VCaP (cell line): ENCODE measurements at regions not wholly inside any gene's neighbourhood (a gene's known extent, or its start where the extent isn't known, plus 50 kb on each side); places are given as distances from the start of the nearest gene placed in this dataset.

Experiments used
- H3K27ac ChIP-seq: fragments of 450-650 bp; 2 replicates; pipeline ENCODE4 v1.5.1; 2017
- TF ChIP-seq, protein P1 (sequence below): fragments of 450-650 bp; conservative IDR thresholded peaks from 2 replicates; pipeline ENCODE4 v1.5.1; 2017; ENCODE audit warnings: mild to moderate bottlenecking, moderate library complexity

DNA sequence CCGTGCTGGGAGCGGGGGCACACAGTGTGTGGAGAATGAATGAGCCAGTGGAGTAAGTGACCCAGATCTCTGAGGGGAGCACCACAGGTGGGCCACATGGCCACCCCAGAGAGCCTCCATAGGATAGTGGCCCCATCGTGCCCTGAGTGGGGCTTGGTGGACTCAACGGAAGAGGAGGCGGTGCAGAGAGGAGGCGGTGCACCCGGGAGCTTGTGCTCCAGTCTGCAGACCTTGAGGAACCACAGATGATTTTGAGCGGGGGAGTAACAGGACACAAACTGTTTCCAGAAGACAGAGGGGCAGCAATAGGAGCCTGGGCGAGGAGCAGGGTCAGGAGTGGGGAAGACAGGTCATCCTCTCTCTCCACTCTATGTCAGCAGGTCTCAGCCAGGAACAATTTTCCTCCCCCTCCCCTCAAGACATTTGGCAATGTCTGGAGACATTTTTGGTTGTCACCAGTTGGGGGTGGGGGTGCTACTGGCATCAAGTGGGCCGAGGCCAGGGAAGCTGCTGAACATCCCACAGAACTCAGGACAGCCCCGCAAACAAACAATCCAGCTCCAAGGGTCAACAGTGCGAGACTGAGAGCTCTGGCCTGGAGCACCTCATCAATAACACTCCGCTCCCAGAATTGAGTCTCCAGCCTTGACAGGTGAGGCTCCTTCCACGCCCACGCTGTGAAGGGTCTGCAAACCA is 182.2 kb downstream of the USP12 start:
- TF ChIP-seq, protein P1, sequence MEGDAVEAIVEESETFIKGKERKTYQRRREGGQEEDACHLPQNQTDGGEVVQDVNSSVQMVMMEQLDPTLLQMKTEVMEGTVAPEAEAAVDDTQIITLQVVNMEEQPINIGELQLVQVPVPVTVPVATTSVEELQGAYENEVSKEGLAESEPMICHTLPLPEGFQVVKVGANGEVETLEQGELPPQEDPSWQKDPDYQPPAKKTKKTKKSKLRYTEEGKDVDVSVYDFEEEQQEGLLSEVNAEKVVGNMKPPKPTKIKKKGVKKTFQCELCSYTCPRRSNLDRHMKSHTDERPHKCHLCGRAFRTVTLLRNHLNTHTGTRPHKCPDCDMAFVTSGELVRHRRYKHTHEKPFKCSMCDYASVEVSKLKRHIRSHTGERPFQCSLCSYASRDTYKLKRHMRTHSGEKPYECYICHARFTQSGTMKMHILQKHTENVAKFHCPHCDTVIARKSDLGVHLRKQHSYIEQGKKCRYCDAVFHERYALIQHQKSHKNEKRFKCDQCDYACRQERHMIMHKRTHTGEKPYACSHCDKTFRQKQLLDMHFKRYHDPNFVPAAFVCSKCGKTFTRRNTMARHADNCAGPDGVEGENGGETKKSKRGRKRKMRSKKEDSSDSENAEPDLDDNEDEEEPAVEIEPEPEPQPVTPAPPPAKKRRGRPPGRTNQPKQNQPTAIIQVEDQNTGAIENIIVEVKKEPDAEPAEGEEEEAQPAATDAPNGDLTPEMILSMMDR = no peak
- H3K27ac ChIP-seq = no peak overlapping the region

DNA sequence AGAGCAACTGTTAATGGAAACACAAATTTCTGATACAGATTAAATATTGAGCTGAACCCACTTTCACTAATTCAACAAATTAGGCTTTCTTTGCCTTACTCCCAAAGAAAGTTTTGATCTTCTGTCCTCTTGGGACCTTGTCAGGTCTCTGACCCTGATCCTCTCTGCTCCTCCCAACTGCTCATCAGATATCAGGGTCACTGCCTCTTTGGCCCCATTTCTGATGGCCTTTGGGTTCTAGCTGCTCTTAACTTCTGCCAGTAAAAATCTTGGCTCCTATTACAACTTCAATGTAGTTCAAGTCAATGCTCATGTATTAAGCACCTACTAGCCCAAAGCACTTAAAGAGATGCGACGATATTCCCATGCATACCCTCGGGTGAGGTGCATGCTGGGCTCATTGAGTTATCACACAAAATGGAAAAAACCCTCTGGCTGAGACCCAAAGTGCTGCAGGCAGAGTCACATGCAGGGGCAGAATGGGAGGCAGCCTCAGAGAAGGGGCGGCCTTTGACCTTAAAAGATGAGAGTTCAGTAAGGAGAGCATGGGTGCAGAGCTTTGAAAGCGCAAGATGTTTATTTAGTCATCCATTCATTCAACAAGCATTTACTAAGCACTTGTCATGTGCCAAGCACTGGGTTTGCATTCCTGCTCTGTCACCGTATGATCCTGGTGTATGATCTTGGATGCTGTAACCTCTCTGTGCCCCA is 183.4 kb downstream of the USP12 start:
- TF ChIP-seq, protein P1 = no peak
- H3K27ac ChIP-seq = no peak overlapping the region

DNA sequence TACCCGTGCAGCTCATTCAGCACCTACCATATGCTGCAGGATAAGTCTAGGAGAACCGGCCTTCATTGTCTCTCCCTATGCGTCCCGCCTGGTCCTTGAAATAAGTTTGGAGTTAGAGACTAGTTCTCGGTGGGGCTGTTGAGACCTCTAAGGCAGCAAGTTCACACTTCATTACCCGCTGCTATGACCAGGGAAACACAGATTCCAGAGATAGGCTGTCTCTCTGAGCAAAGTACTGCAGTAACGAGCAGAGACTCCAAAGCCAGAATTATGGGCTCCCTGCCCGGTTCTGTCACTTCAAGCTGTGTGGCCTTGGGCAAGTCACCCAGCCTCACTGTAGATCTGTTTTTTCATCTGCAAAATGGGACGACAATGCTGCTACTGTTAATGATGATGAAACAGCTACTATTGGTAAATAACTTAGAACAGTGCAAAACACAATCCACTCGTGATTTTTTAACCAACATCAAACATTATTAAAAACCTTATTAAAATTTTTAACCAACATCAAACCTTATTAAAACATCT is 184.1 kb downstream of the USP12 start:
- H3K27ac ChIP-seq = no peak overlapping the region
- TF ChIP-seq, protein P1 = no peak

DNA sequence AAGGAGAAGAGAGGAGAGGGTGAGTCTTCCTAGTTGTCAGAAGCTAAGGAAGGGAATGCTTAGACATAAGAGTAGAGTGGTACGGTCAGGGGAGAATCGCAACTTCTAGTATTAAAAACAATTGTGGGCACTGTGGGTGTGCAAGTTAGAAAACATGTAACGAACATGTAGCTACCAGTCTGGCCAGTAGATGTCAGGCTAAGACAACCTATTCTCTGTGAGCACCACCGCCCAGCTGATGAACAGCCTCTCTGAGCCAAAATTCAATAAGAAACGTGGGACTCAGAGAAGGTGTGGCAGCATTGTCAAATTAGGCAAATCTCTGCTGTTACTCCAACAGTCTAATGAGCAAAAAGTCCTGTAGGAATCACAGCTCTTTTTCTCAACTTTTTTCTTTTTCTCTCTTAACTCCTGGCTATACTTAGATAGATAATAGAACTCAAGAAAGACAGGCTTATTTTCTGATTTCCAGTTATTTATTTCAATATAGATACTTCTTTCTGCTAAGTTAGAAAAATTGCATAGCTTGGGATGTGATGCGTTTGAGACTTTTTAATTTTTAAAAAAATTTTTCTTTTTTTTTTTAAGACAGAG is 186.2 kb downstream of the USP12 start:
- TF ChIP-seq, protein P1 = peak; percentile 73
- H3K27ac ChIP-seq = no peak overlapping the region

DNA sequence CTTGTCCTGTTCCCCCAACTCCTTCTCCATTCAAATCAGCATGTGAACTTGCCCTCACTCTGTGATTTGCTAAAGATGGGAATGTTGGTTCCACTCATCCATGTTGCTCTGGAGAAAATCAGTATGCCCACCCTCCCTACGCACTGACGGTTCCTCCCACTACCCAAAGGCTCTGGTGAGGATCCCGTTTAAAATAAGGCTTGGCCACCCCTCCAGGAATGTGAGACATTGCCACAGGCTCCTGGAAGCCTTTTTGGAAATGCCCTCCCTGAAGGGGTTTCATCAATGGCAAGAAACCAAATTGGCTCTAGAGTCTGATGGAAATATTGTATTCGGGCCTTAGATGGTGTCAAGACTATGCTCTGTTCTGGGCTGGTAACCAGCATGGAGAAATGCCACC is 187.3 kb downstream of the USP12 start:
- TF ChIP-seq, protein P1 = no peak
- no peak overlapping the region for H3K27ac ChIP-seq

DNA sequence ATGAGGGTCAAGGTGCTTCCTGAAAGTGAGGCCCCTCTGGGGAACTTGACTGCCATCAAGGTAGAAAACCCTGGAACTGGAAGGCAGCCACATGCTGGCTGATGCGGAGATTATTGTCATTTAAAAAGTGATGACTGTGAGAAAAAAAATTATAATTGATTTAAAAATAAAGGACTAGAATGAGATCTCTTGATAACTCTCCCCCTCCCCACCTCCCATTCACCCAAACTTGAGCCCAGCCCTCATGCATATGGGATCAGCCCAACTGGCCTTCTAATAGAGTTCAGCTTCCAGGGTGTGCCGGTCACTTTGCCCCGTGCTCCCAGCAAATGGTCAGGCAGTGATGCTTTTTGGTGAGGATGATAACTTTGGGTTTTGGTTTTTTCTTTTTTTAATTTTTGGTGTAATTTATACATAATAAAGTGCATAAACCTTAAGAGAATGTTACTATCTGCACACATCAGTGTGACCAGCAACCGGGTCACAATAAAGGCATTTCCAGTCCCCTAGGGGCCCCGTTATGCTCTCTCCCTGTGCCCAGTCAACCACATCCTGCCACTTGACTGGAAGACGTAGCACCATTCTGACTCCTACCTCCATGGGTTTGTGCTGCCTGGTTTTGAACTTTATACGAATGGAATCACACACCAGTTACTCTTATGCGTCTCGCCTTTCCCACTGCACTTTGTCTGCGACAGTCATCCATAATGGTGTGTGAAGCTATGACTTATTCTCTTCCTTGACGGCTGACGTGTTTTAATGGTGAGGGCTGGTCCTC is 187.9 kb downstream of the USP12 start:
- TF ChIP-seq, protein P1 = no peak
- peak overlapping the region; percentile 57 for H3K27ac ChIP-seq
